Adrenal gland (tissue), 9 donors: ENCODE measurements at regions not wholly inside any gene's neighbourhood (a gene's known extent, or its start where the extent isn't known, plus 50 kb on each side); places are given as distances from the start of the nearest gene placed in this dataset.

ENCODE experiments used
- DNase-seq, 7 donors: peaks; one replicate each; pipeline ENCODE4 v3.0.0-alpha.2; 2019 to 2020
- H3K27ac ChIP-seq, 5 donors: fragments of 200-600 bp; sonication (generic) in 4 of 5; 1 replicate in 3 of 5; 2 replicates in 2 of 5; pipeline versions ENCODE4 v1.5.1 to v1.8.0; 2016 to 2020; ENCODE audit warnings: mild to moderate bottlenecking in 1 of 5
- H3K27me3 ChIP-seq: fragments of 200-600 bp; 2 replicates; pipeline ENCODE4 v1.8.0; 2021
- H3K36me3 ChIP-seq, 2 donors: fragments of 200-600 bp; replicated peaks in 1 of 2; 1 replicate in 1 of 2; 2 replicates in 1 of 2; pipeline versions ENCODE4 v1.5.1 to v1.8.0; 2018 to 2022
- H3K4me1 ChIP-seq, 2 donors: fragments of 200-600 bp; replicated peaks in 1 of 2; 1 replicate in 1 of 2; 2 replicates in 1 of 2; pipeline versions ENCODE4 v1.5.1 to v1.8.0; 2018 to 2021
- H3K4me3 ChIP-seq, 4 donors: fragments of 200-600 bp; sonication (generic) in 3 of 4; one replicate each; pipeline ENCODE4 v1.5.1; 2016 to 2018
- H3K9me3 ChIP-seq, 3 donors: fragments of 200-600 bp; sonication (generic) in 1 of 3; replicated peaks in 1 of 3; 1 replicate in 2 of 3; 2 replicates in 1 of 3; pipeline versions ENCODE4 v1.5.1 to v1.8.0; 2016 to 2021
- CTCF ChIP-seq, 6 experiments: fragments of 450-650 bp in 4 of 6; fragments of 200-600 bp in 2 of 6; sonication (generic) in 1 of 6; IDR thresholded peaks; 1 replicate in 5 of 6; 2 replicates in 1 of 6; pipeline versions ENCODE4 v1.5.1 to v1.8.0; 2016 to 2021; ENCODE audit warnings: antibody characterized with exemption in 6 of 6, mild to moderate bottlenecking in 2 of 6, moderate library complexity in 1 of 6
- POLR2A ChIP-seq, 2 donors: fragments of 450-650 bp; IDR thresholded peaks; one replicate each; pipeline ENCODE4 v1.6.1; 2017; ENCODE audit warnings: antibody characterized with exemption in 2 of 2, mild to moderate bottlenecking in 2 of 2, moderate library complexity in 1 of 2
- WGBS, 4 donors: extraction: QIAGEN DNeasy Blood & Tissue Kit in 2 of 4; methylation state at CpG; one replicate each; pipeline versions ENCODE4 v1.1.5 to v1.1.7; 2013 to 2017; 5-methylcytosine and 5-hydroxymethylcytosine counted together
- intact Hi-C, 2 donors: fragments of 100-400 bp; cut with DNase I; formaldehyde crosslinking; loops; one replicate each; pipeline versions ENCODE4 v1.14.1 to v1.15.0; 2022 to 2023
- donor health status: healthy with polysubstance abuse.
- donor health status: Bipolar disorder and iron deficiency.
- donor health status: DM: yes; HTN: yes; CAD: no.
- donor health status: DM: no; HTN: no; CAD: no.
- donor health status: DM: no; HTN: no; CAD: no.

- H3K4me3 ChIP-seq: no peak overlapping the region
- TF ChIP-seq POLR2A (IDR thresholded peaks at IDR 0.05) (no peak), CTCF (IDR thresholded peaks at IDR 0.05) (no peak)
- H3K4me1 ChIP-seq: no peaks in the 10 kb centered on the region
- WGBS, 4 donors: 80 to 90% (median 84%) methylated on average over 2 of the region's 2 CpGs
- no peak overlapping the region for H3K27ac ChIP-seq
- DNase-seq: no peak
- no peaks in the 10 kb centered on the region for H3K9me3 ChIP-seq
- intact Hi-C loops: no loop called here
- H3K36me3 ChIP-seq: no peaks in the 10 kb centered on the region
- H3K27me3 ChIP-seq: no peaks in the 10 kb centered on the region
Observed at GRCh38 chr9:116083837-116084236, 69.8 kb upstream of the PAPPA start.

- intact Hi-C loops: no loop called here
- no peaks in the 10 kb centered on the region for H3K36me3 ChIP-seq
- H3K4me1 ChIP-seq: no peaks in the 10 kb centered on the region
- no peak for DNase-seq
- H3K27ac ChIP-seq: no peak overlapping the region
- H3K27me3 ChIP-seq: no peaks in the 10 kb centered on the region
- no peak overlapping the region for H3K4me3 ChIP-seq
- no peaks in the 10 kb centered on the region for H3K9me3 ChIP-seq
- TF ChIP-seq POLR2A (IDR thresholded peaks at IDR 0.05) (no peak), CTCF (IDR thresholded peaks at IDR 0.05) (no peak)
- WGBS, 4 donors: 38 to 75% (median 52%) methylated on average over 1 of the region's 1 CpG
Observed at GRCh38 chr9:116084497-116084896, 69.1 kb upstream of the PAPPA start.

DNA sequence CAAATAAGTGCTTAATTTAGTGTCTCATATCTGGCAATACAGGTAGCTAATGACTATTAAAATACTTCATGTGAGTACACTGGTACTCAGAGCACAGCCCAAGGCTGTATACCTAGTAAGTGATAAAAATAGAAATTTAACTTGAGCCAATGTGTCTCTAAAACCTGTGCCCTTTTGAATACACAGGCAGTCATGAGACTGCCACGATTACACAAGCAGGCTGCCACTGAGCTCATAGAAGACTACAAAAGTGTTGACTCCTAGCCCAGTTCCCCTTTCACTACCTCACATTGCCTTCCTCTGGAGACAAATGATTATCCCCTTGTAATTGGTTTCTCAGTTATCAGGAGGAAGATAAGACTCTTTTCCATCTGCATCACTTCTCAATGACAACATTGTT is 66.3 kb upstream of the PAPPA start:
- Histone ChIP-seq H3K36me3 (no peaks in the 10 kb centered on the region), H3K9me3 (no peaks in the 10 kb centered on the region), H3K27me3 (no peaks in the 10 kb centered on the region), H3K27ac (no peak overlapping the region), H3K4me1 (no peaks in the 10 kb centered on the region), H3K4me3 (no peak overlapping the region)
- TF ChIP-seq CTCF (IDR thresholded peaks at IDR 0.05) (no peak), POLR2A (IDR thresholded peaks at IDR 0.05) (no peak)
- intact Hi-C loops: no loop called here
- 20 to 41% (median 30%) methylated on average over 1 of the region's 1 CpG for WGBS, 4 donors
- peak in 5 of 7 donors; percentile 14 to 57 (median 33) for DNase-seq

- Histone ChIP-seq H3K4me1 (no peaks in the 10 kb centered on the region), H3K27ac (no peak overlapping the region), H3K27me3 (no peaks in the 10 kb centered on the region), H3K4me3 (no peak overlapping the region), H3K36me3 (no peaks in the 10 kb centered on the region), H3K9me3 (no peaks in the 10 kb centered on the region)
- TF ChIP-seq CTCF (IDR thresholded peaks at IDR 0.05) (no peak), POLR2A (IDR thresholded peaks at IDR 0.05) (no peak)
- 41 to 51% (median 46%) methylated on average over 3 of the region's 3 CpGs for WGBS, 4 donors
- peak in 1 of 7 donors; percentile 3 for DNase-seq
- intact Hi-C loops: no loop called here
Observed at GRCh38 chr9:116087751-116088194, 65.8 kb upstream of the PAPPA start.
